ENCODE measurements at regions not wholly inside any gene's neighbourhood (a gene's known extent, or its start where the extent isn't known, plus 50 kb on each side); places are given as distances from the start of the nearest gene placed in this dataset.

- TF ChIP-seq CTCF (IDR thresholded peaks at IDR 0.05; ENCODE audit: low read depth, low read length, missing control alignments) = peak; percentile 38
- in situ Hi-C loops (cut with HindIII; ENCODE audit: low sequenced_read_pairs) = no loop called here
- no peak for DNase-seq (ENCODE audit: low read depth)
- H3K4me3 ChIP-seq (ENCODE audit: low read depth, low read length) = no peak overlapping the region
Measured at GRCh38 chr2:187174582-187174981, 273.5 kb downstream of the CALCRL start.

GRCh38 chr2:187171318-187171717, 276.7 kb downstream of the CALCRL start:
- no peak for TF ChIP-seq CTCF (IDR thresholded peaks at IDR 0.05; ENCODE audit: low read depth, low read length, missing control alignments)
- no peak overlapping the region for H3K4me3 ChIP-seq (ENCODE audit: low read depth, low read length)
- in situ Hi-C loops (cut with HindIII; ENCODE audit: low sequenced_read_pairs) = no loop called here
- DNase-seq (ENCODE audit: low read depth) = no peak

- DNase-seq (ENCODE audit: low read depth) = no peak
- no peak for TF ChIP-seq CTCF (IDR thresholded peaks at IDR 0.05; ENCODE audit: low read depth, low read length, missing control alignments)
- in situ Hi-C loops (cut with HindIII; ENCODE audit: low sequenced_read_pairs) = no loop called here
- no peak overlapping the region for H3K4me3 ChIP-seq (ENCODE audit: low read depth, low read length)
Measured at GRCh38 chr2:187169864-187170263, 278.2 kb downstream of the CALCRL start.

- DNase-seq (ENCODE audit: low read depth) = no peak
- H3K4me3 ChIP-seq (ENCODE audit: low read depth, low read length) = no peak overlapping the region
- in situ Hi-C loops (cut with HindIII; ENCODE audit: low sequenced_read_pairs) = no loop called here
- TF ChIP-seq CTCF (IDR thresholded peaks at IDR 0.05; ENCODE audit: low read depth, low read length, missing control alignments) = no peak
Measured at GRCh38 chr2:187168720-187169713, 279.0 kb downstream of the CALCRL start.

- in situ Hi-C loops (cut with HindIII; ENCODE audit: low sequenced_read_pairs) = no loop called here
- H3K4me3 ChIP-seq (ENCODE audit: low read depth, low read length) = no peak overlapping the region
- DNase-seq (ENCODE audit: low read depth) = no peak
- TF ChIP-seq CTCF (IDR thresholded peaks at IDR 0.05; ENCODE audit: low read depth, low read length, missing control alignments) = no peak
Measured at GRCh38 chr2:187167491-187167890, 280.6 kb downstream of the CALCRL start.

GRCh38 chr2:187165936-187166610, 282.0 kb downstream of the CALCRL start:
- H3K4me3 ChIP-seq (ENCODE audit: low read depth, low read length) = no peak overlapping the region
- in situ Hi-C loops (cut with HindIII; ENCODE audit: low sequenced_read_pairs) = no loop called here
- TF ChIP-seq CTCF (IDR thresholded peaks at IDR 0.05; ENCODE audit: low read depth, low read length, missing control alignments) = no peak
- no peak for DNase-seq (ENCODE audit: low read depth)

Measured in astrocyte of the cerebellum (primary cell).